Dedifferentiated amniotic fluid mesenchymal stem cell (primary cell): ENCODE measurements at regions not wholly inside any gene's neighbourhood (a gene's known extent, or its start where the extent isn't known, plus 50 kb on each side); places are given as distances from the start of the nearest gene placed in this dataset.
"Not testable (repeated sequence)": the region's sequence is repeated elsewhere in the genome, so short reads cannot be mapped to it uniquely, and the experiment has no call there.

Experiments used
- DNase-seq: peaks from one replicate; pipeline ENCODE4 v3.0.0-alpha.2; 2016; ENCODE audit errors: extremely low spot score

- DNase-seq: no peak
Measured at GRCh38 chr13:21228738-21229137, 52.3 kb downstream of the MRPL57 start.

GRCh38 chr13:21229241-21230024, 53.0 kb downstream of the MRPL57 start:
- DNase-seq: no peak

GRCh38 chr13:21230516-21230915, 54.1 kb downstream of the MRPL57 start:
- DNase-seq: no peak

GRCh38 chr13:21231426-21231940, 55.0 kb downstream of the MRPL57 start:
- DNase-seq: no peak

GRCh38 chr13:21232196-21232595, 55.7 kb downstream of the MRPL57 start:
- no peak for DNase-seq

GRCh38 chr13:21232599-21232998, 56.1 kb downstream of the MRPL57 start:
- DNase-seq: no peak

- no peak for DNase-seq
Measured at GRCh38 chr13:21233086-21233485, 56.6 kb downstream of the MRPL57 start.

- no peak for DNase-seq
Measured at GRCh38 chr13:21234526-21234925, 58.1 kb downstream of the MRPL57 start.

- DNase-seq: no peak
Measured at GRCh38 chr13:21235174-21235573, 58.7 kb downstream of the MRPL57 start.

GRCh38 chr13:21237081-21237480, 60.6 kb downstream of the MRPL57 start:
- DNase-seq: no peak

GRCh38 chr13:21238267-21238666, 61.8 kb downstream of the MRPL57 start:
- no peak for DNase-seq

- no peak for DNase-seq
Measured at GRCh38 chr13:21240586-21240985, 64.1 kb downstream of the MRPL57 start.

- DNase-seq: no peak
Measured at GRCh38 chr13:21242236-21242635, 65.8 kb downstream of the MRPL57 start.

GRCh38 chr13:21243045-21243897, 66.8 kb downstream of the MRPL57 start:
- no peak for DNase-seq

- DNase-seq: not testable (repeated sequence)
Measured at GRCh38 chr13:21243898-21244184, 67.4 kb downstream of the MRPL57 start.

- no peak for DNase-seq
Measured at GRCh38 chr13:21246761-21247452, 70.4 kb downstream of the MRPL57 start.

GRCh38 chr13:21256351-21256761, 79.9 kb downstream of the MRPL57 start:
- DNase-seq: no peak

- DNase-seq: no peak
Measured at GRCh38 chr13:21256891-21257290, 80.4 kb downstream of the MRPL57 start.

- DNase-seq: no peak
Measured at GRCh38 chr13:21259571-21260455, 83.4 kb downstream of the MRPL57 start.

- DNase-seq: not testable (repeated sequence)
Measured at GRCh38 chr13:21260561-21261290, 84.3 kb downstream of the MRPL57 start.
